ENCODE measurements at regions not wholly inside any gene's neighbourhood (a gene's known extent, or its start where the extent isn't known, plus 50 kb on each side); places are given as distances from the start of the nearest gene placed in this dataset.

- no peak for TF ChIP-seq EZH2 (IDR thresholded peaks at IDR 0.05; ENCODE audit: borderline replicate concordance)
- TF ChIP-seq CTCF (IDR thresholded peaks at IDR 0.05; ENCODE audit: poor library complexity) = no peak
- TF ChIP-seq EZH2phosphoT487 (IDR thresholded peaks at IDR 0.05; ENCODE audit: low read depth, severe bottlenecking, unreplicated experiment) = no peak
Measured at GRCh38 chr1:65632235-65632634, 160.5 kb upstream of the PDE4B start.

Measured in hepatocyte (in vitro differentiated cells).